ENCODE measurements at regions not wholly inside any gene's neighbourhood (a gene's known extent, or its start where the extent isn't known, plus 50 kb on each side); places are given as distances from the start of the nearest gene placed in this dataset.

GRCh38 chr16:65343556-65343955 lies 221.7 kb upstream of the CDH11 start:
- no peak overlapping the region for H3K4me3 Mint-ChIP-seq
- no peak for TF ChIP-seq CTCF (IDR thresholded peaks at IDR 0.05)
- no peaks in the 10 kb centered on the region for H3K9me3 Mint-ChIP-seq
- H3K36me3 Mint-ChIP-seq (ENCODE audit: low read depth): no peaks in the 10 kb centered on the region
- H3K27ac Mint-ChIP-seq: no peak overlapping the region
- no peak for DNase-seq
- no peaks in the 10 kb centered on the region for H3K27me3 Mint-ChIP-seq (ENCODE audit: low read depth, poor library complexity)
- H3K4me1 Mint-ChIP-seq: no peaks in the 10 kb centered on the region

GRCh38 chr16:65342231-65342866 lies 220.5 kb upstream of the CDH11 start:
- H3K27me3 Mint-ChIP-seq (ENCODE audit: low read depth, poor library complexity): no peaks in the 10 kb centered on the region
- DNase-seq: no peak
- no peak for TF ChIP-seq CTCF (IDR thresholded peaks at IDR 0.05)
- no peaks in the 10 kb centered on the region for H3K9me3 Mint-ChIP-seq
- H3K4me1 Mint-ChIP-seq: no peaks in the 10 kb centered on the region
- H3K36me3 Mint-ChIP-seq (ENCODE audit: low read depth): no peaks in the 10 kb centered on the region
- H3K27ac Mint-ChIP-seq: no peak overlapping the region
- H3K4me3 Mint-ChIP-seq: no peak overlapping the region

GRCh38 chr16:65339062-65339461 lies 217.2 kb upstream of the CDH11 start:
- Mint-ChIP-seq H3K4me1 (peaks cover 4% of the 10 kb centered on the region), H3K9me3 (no peaks in the 10 kb centered on the region), H3K36me3 (ENCODE audit: low read depth) (no peaks in the 10 kb centered on the region), H3K27me3 (ENCODE audit: low read depth, poor library complexity) (peaks cover 4% of the 10 kb centered on the region), H3K4me3 (no peak overlapping the region), H3K27ac (no peak overlapping the region)
- DNase-seq: no peak
- TF ChIP-seq CTCF (IDR thresholded peaks at IDR 0.05): no peak

GRCh38 chr16:65336160-65336559 lies 214.3 kb upstream of the CDH11 start:
- H3K4me1 Mint-ChIP-seq: peaks cover 5% of the 10 kb centered on the region
- no peak overlapping the region for H3K27ac Mint-ChIP-seq
- no peak for TF ChIP-seq CTCF (IDR thresholded peaks at IDR 0.05)
- no peaks in the 10 kb centered on the region for H3K9me3 Mint-ChIP-seq
- DNase-seq: no peak
- H3K27me3 Mint-ChIP-seq (ENCODE audit: low read depth, poor library complexity): peaks cover 4% of the 10 kb centered on the region
- H3K4me3 Mint-ChIP-seq: no peak overlapping the region
- no peaks in the 10 kb centered on the region for H3K36me3 Mint-ChIP-seq (ENCODE audit: low read depth)

- no peaks in the 10 kb centered on the region for H3K9me3 Mint-ChIP-seq
- no peak for TF ChIP-seq CTCF (IDR thresholded peaks at IDR 0.05)
- peaks cover 4% of the 10 kb centered on the region for H3K36me3 Mint-ChIP-seq (ENCODE audit: low read depth)
- H3K4me1 Mint-ChIP-seq: peaks cover 5% of the 10 kb centered on the region
- H3K27me3 Mint-ChIP-seq (ENCODE audit: low read depth, poor library complexity): peaks cover 11% of the 10 kb centered on the region
- no peak for DNase-seq
- no peak overlapping the region for H3K27ac Mint-ChIP-seq
- no peak overlapping the region for H3K4me3 Mint-ChIP-seq
These were observed 212.2 kb upstream of the CDH11 start for GRCh38 chr16:65334081-65334480.

- Mint-ChIP-seq H3K4me3 (no peak overlapping the region), H3K27me3 (ENCODE audit: low read depth, poor library complexity) (peaks cover 11% of the 10 kb centered on the region), H3K4me1 (peaks cover 5% of the 10 kb centered on the region), H3K27ac (no peak overlapping the region), H3K36me3 (ENCODE audit: low read depth) (peaks cover 4% of the 10 kb centered on the region), H3K9me3 (no peaks in the 10 kb centered on the region)
- TF ChIP-seq CTCF (IDR thresholded peaks at IDR 0.05): no peak
- no peak for DNase-seq
These were observed 211.4 kb upstream of the CDH11 start for GRCh38 chr16:65333283-65333682.
